BE2C (cell line): ENCODE measurements at regions not wholly inside any gene's neighbourhood (a gene's known extent, or its start where the extent isn't known, plus 50 kb on each side); places are given as distances from the start of the nearest gene placed in this dataset.

Source experiments
- DNase-seq: peaks from one replicate; pipeline ENCODE4 v3.0.0-alpha.2; 2020
- H3K27me3 ChIP-seq: fragments of 250-450 bp; sonication (Bioruptor Pico); 2 replicates; pipeline ENCODE4 v1.5.1; 2020; ENCODE audit warnings: mild to moderate bottlenecking
- H3K36me3 ChIP-seq: fragments of 250-450 bp; sonication (Bioruptor Pico); 2 replicates; pipeline ENCODE4 v1.5.1; 2020; ENCODE audit warnings: mild to moderate bottlenecking
- H3K4me1 ChIP-seq: fragments of 250-450 bp; sonication (Bioruptor Pico); 2 replicates; pipeline ENCODE4 v1.5.1; 2020
- H3K4me3 ChIP-seq: 2 replicates; pipeline ENCODE4 v1.5.1; 2011; ENCODE audit warnings: low read depth, low read length
- H3K9me3 ChIP-seq: fragments of 250-450 bp; sonication (Bioruptor Pico); 2 replicates; pipeline ENCODE4 v1.5.1; 2020
- TF ChIP-seq, protein P1 (sequence below): IDR thresholded peaks from 2 replicates; pipeline ENCODE4 v1.5.1; 2012; ENCODE audit warnings: mild to moderate bottlenecking, low read depth, low read length

DNA sequence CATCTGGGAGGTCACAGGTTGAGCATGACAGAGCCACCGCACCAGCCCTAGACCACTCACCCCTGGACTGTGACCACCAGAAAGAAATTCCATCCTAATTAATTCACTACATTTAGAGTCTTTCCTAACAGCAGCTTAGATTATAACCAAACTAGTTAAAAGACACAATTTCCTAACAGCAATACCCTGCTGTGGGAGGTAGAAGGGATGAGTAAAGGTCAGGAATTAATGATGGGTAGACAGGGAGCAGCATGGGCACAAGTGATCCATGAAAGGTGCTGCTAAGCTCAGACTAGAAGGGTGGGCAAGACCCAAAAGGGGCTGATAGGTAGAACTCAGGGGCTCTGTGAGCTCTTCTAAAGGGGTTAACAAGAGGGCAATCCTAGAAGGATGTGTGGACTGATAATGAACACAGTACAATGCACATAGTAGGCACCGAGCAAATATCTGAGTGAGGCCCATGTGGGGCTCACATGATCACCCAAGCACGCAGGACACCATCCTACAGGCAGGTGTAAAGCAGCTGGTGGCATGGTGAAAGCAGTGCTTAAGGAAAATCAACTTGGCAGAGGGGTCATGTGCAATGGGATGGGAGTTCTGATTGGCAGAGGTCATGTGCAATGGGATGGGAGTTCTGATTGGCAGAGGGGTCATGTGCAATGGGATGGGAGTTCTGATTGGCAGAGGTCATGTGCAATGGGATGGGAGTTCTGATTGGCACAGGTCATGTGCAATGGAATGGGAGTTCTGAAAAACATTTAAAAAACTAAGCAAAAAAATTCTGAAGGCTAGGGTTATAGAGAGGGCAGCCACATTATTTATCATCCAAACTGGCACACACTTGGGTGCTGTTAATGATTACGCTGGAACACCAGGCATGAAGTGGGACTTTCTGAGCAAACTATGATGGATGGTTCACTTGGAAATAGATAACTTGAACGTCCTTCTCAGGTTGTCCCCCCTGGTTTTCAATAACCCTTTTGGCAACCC lies 188.2 kb upstream of the FOXQ1 start:
- Histone ChIP-seq H3K27me3 (no peaks in the 10 kb centered on the region), H3K9me3 (no peaks in the 10 kb centered on the region), H3K4me3 (no peak overlapping the region), H3K36me3 (no peaks in the 10 kb centered on the region), H3K4me1 (no peaks in the 10 kb centered on the region)
- TF ChIP-seq, protein P1, sequence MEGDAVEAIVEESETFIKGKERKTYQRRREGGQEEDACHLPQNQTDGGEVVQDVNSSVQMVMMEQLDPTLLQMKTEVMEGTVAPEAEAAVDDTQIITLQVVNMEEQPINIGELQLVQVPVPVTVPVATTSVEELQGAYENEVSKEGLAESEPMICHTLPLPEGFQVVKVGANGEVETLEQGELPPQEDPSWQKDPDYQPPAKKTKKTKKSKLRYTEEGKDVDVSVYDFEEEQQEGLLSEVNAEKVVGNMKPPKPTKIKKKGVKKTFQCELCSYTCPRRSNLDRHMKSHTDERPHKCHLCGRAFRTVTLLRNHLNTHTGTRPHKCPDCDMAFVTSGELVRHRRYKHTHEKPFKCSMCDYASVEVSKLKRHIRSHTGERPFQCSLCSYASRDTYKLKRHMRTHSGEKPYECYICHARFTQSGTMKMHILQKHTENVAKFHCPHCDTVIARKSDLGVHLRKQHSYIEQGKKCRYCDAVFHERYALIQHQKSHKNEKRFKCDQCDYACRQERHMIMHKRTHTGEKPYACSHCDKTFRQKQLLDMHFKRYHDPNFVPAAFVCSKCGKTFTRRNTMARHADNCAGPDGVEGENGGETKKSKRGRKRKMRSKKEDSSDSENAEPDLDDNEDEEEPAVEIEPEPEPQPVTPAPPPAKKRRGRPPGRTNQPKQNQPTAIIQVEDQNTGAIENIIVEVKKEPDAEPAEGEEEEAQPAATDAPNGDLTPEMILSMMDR: no peak
- no peak for DNase-seq

GRCh38 chr6:1122083-1122482 lies 189.8 kb upstream of the FOXQ1 start:
- H3K27me3 ChIP-seq: no peaks in the 10 kb centered on the region
- H3K9me3 ChIP-seq: no peaks in the 10 kb centered on the region
- TF ChIP-seq, protein P1: no peak
- H3K4me1 ChIP-seq: no peaks in the 10 kb centered on the region
- no peaks in the 10 kb centered on the region for H3K36me3 ChIP-seq
- DNase-seq: no peak
- no peak overlapping the region for H3K4me3 ChIP-seq

- no peaks in the 10 kb centered on the region for H3K9me3 ChIP-seq
- TF ChIP-seq, protein P1: no peak
- H3K4me3 ChIP-seq: no peak overlapping the region
- H3K27me3 ChIP-seq: no peaks in the 10 kb centered on the region
- DNase-seq: no peak
- H3K4me1 ChIP-seq: no peaks in the 10 kb centered on the region
- H3K36me3 ChIP-seq: no peaks in the 10 kb centered on the region
Measured at GRCh38 chr6:1118287-1118647, 193.6 kb upstream of the FOXQ1 start.

DNA sequence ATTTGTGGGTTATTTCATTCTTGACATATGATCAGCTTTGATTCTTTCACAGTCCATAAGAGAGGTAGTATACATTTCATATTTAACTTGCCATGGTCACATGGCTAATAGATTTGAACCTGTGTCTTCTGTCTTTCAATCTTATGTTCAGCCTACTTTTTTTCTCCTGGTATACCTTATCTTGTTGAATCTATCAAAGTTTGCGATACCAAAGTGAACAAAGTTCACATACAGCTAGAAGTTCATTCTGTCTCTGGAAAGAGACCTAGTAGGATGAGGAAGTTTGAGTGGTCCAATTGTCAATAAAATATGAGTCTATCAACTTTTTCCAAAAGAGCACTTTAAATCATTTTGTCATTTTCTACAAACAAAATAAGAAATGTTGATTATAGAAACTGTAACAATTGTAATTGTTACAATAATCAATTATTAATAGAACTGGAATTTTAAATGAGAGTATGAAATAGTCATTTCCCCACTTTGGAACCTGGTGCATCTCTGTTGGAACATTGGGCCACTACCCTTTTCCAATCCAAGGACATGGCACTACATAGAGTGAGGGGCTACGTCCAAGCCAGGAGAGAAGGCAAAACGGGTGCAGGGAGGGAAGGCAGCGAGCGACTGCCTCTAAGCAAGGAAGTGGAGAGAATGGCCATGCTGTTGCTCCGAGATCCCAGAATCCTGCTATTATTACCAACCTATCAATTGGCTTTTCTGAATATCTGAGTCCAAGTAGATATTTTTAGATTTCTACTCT lies 194.2 kb upstream of the FOXQ1 start:
- Histone ChIP-seq H3K4me3 (no peak overlapping the region), H3K36me3 (no peaks in the 10 kb centered on the region), H3K4me1 (no peaks in the 10 kb centered on the region), H3K27me3 (no peaks in the 10 kb centered on the region), H3K9me3 (no peaks in the 10 kb centered on the region)
- TF ChIP-seq, protein P1: no peak
- DNase-seq: no peak

- TF ChIP-seq, protein P1: no peak
- Histone ChIP-seq H3K9me3 (no peaks in the 10 kb centered on the region), H3K27me3 (no peaks in the 10 kb centered on the region), H3K36me3 (no peaks in the 10 kb centered on the region), H3K4me1 (no peaks in the 10 kb centered on the region), H3K4me3 (no peak overlapping the region)
- DNase-seq: no peak
Measured at GRCh38 chr6:1116149-1116548, 195.7 kb upstream of the FOXQ1 start.
